Left ventricle myocardium inferior (tissue), 1 donor: ENCODE measurements at regions not wholly inside any gene's neighbourhood (a gene's known extent, or its start where the extent isn't known, plus 50 kb on each side); places are given as distances from the start of the nearest gene placed in this dataset.
A peak's percentile ranks its signal among the peaks of the same experiment; 100 is the strongest.

ENCODE experiments used
- DNase-seq: peaks from one replicate; pipeline ENCODE4 v3.0.0-alpha.2; 2020
- H3K27ac ChIP-seq: fragments of 200-600 bp; replicated peaks from 2 replicates; pipeline ENCODE4 v1.8.0; 2021
- H3K27me3 ChIP-seq: fragments of 200-600 bp; 2 replicates; pipeline ENCODE4 v1.8.0; 2021; ENCODE audit warnings: low read depth
- H3K36me3 ChIP-seq: fragments of 200-600 bp; 2 replicates; pipeline ENCODE4 v1.8.0; 2021
- H3K4me1 ChIP-seq: fragments of 200-600 bp; 2 replicates; pipeline ENCODE4 v1.8.0; 2021
- H3K4me3 ChIP-seq: fragments of 200-600 bp; 2 replicates; pipeline ENCODE4 v1.8.0; 2021; ENCODE audit warnings: mild to moderate bottlenecking, moderate library complexity
- H3K9me3 ChIP-seq: fragments of 200-600 bp; replicated peaks from 2 replicates; pipeline ENCODE4 v1.8.0; 2021
- intact Hi-C: fragments of 100-400 bp; cut with micrococcal nuclease; formaldehyde crosslinking; loops from one replicate; pipeline ENCODE4 v1.11.0; 2022
- TF ChIP-seq, protein P1 (sequence below): fragments of 200-600 bp; IDR thresholded peaks from 2 replicates; pipeline ENCODE4 v1.8.0; 2021; ENCODE audit warnings: antibody characterized with exemption, mild to moderate bottlenecking, borderline replicate concordance
- donor health status: DM: no; HTN: yes; CAD: no; lungs with severe emphysema.

DNA sequence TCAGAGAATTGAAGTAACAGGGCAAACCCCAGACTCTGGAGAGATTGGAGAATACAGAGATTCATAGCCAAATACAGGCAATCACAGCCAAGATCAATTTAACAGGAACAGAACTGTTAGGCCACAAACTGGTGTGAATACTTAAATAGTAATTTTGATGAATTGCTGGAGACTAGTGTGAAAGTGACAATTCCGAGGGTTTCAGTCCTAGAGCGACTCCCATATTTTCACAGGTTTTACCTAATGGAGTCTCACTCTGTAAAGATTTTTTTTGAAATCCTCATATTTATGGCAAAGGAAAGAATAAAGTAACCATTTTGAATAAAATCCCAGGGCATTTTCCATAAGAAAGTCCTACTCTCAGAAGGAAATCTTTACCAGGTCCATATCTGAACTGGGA lies 135.5 kb downstream of the MMUT start:
- Histone ChIP-seq H3K27ac (peak overlapping the region; percentile 10), H3K36me3 (no peaks in the 10 kb centered on the region), H3K4me3 (no peak overlapping the region), H3K4me1 (peaks cover 6% of the 10 kb centered on the region), H3K27me3 (no peaks in the 10 kb centered on the region), H3K9me3 (no peaks in the 10 kb centered on the region)
- intact Hi-C loops: no loop called here
- DNase-seq: no peak
- TF ChIP-seq, protein P1, sequence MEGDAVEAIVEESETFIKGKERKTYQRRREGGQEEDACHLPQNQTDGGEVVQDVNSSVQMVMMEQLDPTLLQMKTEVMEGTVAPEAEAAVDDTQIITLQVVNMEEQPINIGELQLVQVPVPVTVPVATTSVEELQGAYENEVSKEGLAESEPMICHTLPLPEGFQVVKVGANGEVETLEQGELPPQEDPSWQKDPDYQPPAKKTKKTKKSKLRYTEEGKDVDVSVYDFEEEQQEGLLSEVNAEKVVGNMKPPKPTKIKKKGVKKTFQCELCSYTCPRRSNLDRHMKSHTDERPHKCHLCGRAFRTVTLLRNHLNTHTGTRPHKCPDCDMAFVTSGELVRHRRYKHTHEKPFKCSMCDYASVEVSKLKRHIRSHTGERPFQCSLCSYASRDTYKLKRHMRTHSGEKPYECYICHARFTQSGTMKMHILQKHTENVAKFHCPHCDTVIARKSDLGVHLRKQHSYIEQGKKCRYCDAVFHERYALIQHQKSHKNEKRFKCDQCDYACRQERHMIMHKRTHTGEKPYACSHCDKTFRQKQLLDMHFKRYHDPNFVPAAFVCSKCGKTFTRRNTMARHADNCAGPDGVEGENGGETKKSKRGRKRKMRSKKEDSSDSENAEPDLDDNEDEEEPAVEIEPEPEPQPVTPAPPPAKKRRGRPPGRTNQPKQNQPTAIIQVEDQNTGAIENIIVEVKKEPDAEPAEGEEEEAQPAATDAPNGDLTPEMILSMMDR: no peak

DNA sequence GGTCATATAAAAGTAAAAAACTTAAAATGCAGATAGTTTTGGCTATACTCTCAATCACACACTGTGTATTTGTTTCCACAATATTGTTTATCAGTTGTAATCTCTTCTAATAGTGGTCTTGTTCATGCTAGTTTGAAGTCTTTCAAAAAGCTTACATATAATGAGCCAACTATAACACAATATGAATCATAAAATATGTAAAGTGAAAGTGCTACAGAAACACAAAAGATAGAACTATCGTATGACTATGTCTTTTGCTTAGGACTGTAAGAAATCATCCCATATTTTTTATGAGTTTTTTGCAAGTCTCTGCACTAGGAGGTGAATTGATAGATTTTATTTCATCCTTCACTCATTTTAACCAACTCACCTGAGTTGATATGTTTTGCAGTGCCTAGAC lies 136.0 kb downstream of the MMUT start:
- intact Hi-C loops: no loop called here
- peak overlapping the region; percentile 74 for H3K27ac ChIP-seq
- TF ChIP-seq, protein P1: no peak

DNA sequence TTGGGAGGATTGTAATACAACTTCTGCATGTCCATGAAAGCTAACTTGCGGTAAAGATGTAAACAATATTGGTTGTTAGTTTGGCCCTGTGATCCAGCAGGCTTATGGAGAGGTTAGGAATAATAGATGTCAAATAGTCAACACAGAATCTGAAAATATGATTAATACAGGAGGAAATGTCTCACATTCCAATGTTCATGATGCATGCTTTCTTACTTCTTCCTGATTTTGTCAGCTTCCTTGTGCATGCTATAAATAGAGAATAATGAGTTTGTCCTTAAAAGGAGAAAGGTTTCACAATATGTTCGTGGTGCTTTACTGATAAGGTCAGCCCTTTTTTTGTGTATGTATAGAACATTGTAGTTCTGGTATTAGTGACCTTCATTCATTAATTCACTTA lies 136.7 kb downstream of the MMUT start:
- H3K27ac ChIP-seq: peak overlapping the region; percentile 74
- intact Hi-C loops: no loop called here
- no peaks in the 10 kb centered on the region for H3K9me3 ChIP-seq
- peaks cover 6% of the 10 kb centered on the region for H3K4me1 ChIP-seq
- H3K4me3 ChIP-seq: no peak overlapping the region
- H3K36me3 ChIP-seq: no peaks in the 10 kb centered on the region
- DNase-seq: no peak
- TF ChIP-seq, protein P1: no peak
- H3K27me3 ChIP-seq: no peaks in the 10 kb centered on the region

More for the DNA sequence above, 136.0 kb downstream of the MMUT start:
- no peak for DNase-seq
- Histone ChIP-seq H3K27me3 (no peaks in the 10 kb centered on the region), H3K4me1 (peaks cover 6% of the 10 kb centered on the region), H3K9me3 (no peaks in the 10 kb centered on the region), H3K4me3 (no peak overlapping the region), H3K36me3 (no peaks in the 10 kb centered on the region)

DNA sequence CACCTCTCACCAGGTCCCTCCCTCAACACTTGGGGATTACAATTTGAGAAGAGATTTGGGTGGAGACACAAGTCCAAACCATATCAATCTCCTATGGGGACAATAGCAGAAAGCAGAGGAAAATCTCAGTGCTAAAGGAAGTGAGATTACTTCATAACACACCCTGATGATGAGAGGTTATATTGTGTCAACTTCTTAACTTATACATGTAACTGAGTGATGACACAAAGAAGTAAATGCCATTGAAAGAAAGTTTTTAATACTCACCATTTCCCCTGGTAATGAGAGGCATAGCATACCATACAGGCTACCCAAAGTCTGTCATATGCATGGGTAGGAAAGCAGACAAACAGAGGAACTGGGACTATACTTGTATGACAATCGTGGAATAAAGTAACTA lies 137.2 kb downstream of the MMUT start:
- no peaks in the 10 kb centered on the region for H3K27me3 ChIP-seq
- TF ChIP-seq, protein P1: no peak
- no peak for DNase-seq
- peaks cover 6% of the 10 kb centered on the region for H3K4me1 ChIP-seq
- no peak overlapping the region for H3K4me3 ChIP-seq
- H3K9me3 ChIP-seq: no peaks in the 10 kb centered on the region
- H3K27ac ChIP-seq: peak overlapping the region; percentile 74
- intact Hi-C loops: no loop called here
- no peaks in the 10 kb centered on the region for H3K36me3 ChIP-seq

DNA sequence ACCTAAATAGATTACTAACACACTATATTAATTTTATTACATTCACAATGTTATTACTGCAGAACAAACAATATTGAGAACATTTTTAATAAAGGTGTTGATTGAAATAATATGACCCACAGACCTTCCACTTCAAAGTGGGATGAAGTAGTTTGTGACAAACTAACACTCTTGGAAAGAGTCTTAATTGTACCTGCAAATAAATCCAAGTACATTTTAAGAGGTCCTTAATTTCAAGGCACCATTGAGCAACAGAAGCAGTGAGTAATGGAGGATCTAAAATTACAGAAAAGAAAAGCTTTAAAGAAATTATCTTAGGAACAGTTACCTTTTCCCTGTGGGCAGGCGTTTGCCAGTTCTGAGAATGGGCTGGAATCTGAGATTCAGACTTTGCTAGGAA lies 140.2 kb downstream of the MMUT start:
- Histone ChIP-seq H3K36me3 (no peaks in the 10 kb centered on the region), H3K27ac (no peak overlapping the region), H3K4me3 (no peak overlapping the region), H3K4me1 (peaks cover 6% of the 10 kb centered on the region), H3K9me3 (peaks cover under 1% of the 10 kb centered on the region), H3K27me3 (no peaks in the 10 kb centered on the region)
- DNase-seq: no peak
- TF ChIP-seq, protein P1: no peak
- intact Hi-C loops: no loop called here
